Body of pancreas (tissue), 4 donors: ENCODE measurements at regions not wholly inside any gene's neighbourhood (a gene's known extent, or its start where the extent isn't known, plus 50 kb on each side); places are given as distances from the start of the nearest gene placed in this dataset.

Experiments used
- POLR2A ChIP-seq, 3 donors: fragments of 450-650 bp; IDR thresholded peaks; one replicate each; pipeline ENCODE4 v1.6.1; 2016; ENCODE audit warnings: antibody characterized with exemption in 3 of 3, mild to moderate bottlenecking in 2 of 3
- TF ChIP-seq, protein P1 (sequence below), 7 experiments: fragments of 450-650 bp in 4 of 7; fragments of 200-600 bp in 3 of 7; sonication (generic) in 3 of 7; IDR thresholded peaks; one replicate each; pipeline ENCODE4 v1.5.1; 2016 to 2019; ENCODE audit warnings: antibody characterized with exemption in 7 of 7

DNA sequence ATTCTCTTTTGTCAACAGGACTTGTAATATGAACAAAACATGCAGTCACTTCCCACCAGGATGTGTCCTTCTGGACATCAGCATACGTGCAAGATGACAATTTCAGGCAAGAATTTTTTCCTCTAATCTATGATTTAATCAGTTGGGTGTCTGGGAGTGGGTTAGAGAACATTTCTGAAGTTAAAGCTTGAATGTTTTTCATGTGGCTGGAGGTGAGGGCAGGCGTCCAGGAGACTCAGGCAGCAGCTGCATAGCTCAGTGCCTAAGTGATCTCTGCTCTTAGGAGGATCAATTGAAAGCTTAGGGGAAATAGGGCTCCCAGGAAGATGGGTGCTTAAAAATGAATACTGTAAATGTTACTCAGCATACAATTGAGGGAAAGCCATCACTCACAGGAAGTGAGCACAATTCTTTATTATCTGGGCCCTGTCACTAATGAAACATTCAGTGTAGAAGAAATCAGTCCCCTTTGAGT is 457.6 kb upstream of the KLF6 start:
- no peak for TF ChIP-seq POLR2A (IDR thresholded peaks at IDR 0.05)
- TF ChIP-seq, protein P1, sequence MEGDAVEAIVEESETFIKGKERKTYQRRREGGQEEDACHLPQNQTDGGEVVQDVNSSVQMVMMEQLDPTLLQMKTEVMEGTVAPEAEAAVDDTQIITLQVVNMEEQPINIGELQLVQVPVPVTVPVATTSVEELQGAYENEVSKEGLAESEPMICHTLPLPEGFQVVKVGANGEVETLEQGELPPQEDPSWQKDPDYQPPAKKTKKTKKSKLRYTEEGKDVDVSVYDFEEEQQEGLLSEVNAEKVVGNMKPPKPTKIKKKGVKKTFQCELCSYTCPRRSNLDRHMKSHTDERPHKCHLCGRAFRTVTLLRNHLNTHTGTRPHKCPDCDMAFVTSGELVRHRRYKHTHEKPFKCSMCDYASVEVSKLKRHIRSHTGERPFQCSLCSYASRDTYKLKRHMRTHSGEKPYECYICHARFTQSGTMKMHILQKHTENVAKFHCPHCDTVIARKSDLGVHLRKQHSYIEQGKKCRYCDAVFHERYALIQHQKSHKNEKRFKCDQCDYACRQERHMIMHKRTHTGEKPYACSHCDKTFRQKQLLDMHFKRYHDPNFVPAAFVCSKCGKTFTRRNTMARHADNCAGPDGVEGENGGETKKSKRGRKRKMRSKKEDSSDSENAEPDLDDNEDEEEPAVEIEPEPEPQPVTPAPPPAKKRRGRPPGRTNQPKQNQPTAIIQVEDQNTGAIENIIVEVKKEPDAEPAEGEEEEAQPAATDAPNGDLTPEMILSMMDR (IDR thresholded peaks at IDR 0.05) = no peak
